NB4 (cell line): ENCODE measurements at regions not wholly inside any gene's neighbourhood (a gene's known extent, or its start where the extent isn't known, plus 50 kb on each side); places are given as distances from the start of the nearest gene placed in this dataset.

Experiments
- MYC ChIP-seq: IDR thresholded peaks from 2 replicates; pipeline ENCODE4 v1.6.1; 2011; ENCODE audit warnings: low read depth, low read length
- POLR2A ChIP-seq: IDR thresholded peaks from 2 replicates; pipeline ENCODE4 v1.6.1; 2011; ENCODE audit warnings: mild to moderate bottlenecking; ENCODE audit not compliant: insufficient read length; ENCODE audit errors: extremely low read depth
- TF ChIP-seq, protein P1 (sequence below): IDR thresholded peaks from one replicate; pipeline ENCODE4 v1.5.1; 2012; ENCODE audit warnings: low read depth, low read length
- TF ChIP-seq, protein P2 (sequence below): IDR thresholded peaks from 2 replicates; pipeline ENCODE4 v1.6.1; 2011; ENCODE audit warnings: low read depth, low read length

DNA sequence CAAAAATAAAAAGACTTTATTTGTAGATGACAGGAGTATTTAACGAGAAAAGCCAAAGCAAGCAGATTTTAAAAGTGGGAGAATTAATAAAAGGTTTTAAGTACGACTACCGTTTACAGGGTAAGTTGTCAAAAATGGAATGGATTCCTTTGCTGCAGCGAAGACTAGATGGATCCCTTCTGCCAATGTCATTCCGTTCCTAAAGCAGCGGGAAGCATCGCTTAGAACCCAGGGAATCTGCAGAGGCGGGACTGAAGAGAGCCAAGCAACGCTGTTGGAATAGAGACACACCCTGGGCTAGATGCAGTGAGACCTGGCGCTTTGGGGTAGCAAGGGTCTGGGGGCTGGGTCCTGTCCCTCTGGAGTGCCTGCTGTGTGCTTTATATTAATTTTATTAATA is 303.1 kb upstream of the MKI67 start:
- TF ChIP-seq, protein P1, sequence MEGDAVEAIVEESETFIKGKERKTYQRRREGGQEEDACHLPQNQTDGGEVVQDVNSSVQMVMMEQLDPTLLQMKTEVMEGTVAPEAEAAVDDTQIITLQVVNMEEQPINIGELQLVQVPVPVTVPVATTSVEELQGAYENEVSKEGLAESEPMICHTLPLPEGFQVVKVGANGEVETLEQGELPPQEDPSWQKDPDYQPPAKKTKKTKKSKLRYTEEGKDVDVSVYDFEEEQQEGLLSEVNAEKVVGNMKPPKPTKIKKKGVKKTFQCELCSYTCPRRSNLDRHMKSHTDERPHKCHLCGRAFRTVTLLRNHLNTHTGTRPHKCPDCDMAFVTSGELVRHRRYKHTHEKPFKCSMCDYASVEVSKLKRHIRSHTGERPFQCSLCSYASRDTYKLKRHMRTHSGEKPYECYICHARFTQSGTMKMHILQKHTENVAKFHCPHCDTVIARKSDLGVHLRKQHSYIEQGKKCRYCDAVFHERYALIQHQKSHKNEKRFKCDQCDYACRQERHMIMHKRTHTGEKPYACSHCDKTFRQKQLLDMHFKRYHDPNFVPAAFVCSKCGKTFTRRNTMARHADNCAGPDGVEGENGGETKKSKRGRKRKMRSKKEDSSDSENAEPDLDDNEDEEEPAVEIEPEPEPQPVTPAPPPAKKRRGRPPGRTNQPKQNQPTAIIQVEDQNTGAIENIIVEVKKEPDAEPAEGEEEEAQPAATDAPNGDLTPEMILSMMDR, result no peak
- TF ChIP-seq, protein P2, sequence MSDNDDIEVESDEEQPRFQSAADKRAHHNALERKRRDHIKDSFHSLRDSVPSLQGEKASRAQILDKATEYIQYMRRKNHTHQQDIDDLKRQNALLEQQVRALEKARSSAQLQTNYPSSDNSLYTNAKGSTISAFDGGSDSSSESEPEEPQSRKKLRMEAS, result no peak
- TF ChIP-seq POLR2A (no peak), MYC (no peak)
